A549 (cell line): ENCODE measurements at regions not wholly inside any gene's neighbourhood (a gene's known extent, or its start where the extent isn't known, plus 50 kb on each side); places are given as distances from the start of the nearest gene placed in this dataset.

Source experiments
- ATAC-seq, 2 experiments: fragments of 200-7000 bp in 1 of 2; fragments of >200 bp in 1 of 2; cut with Nextera tagmentation in 1 of 2; cut with Tn5 transposase in 1 of 2; 3 replicates each; pipeline versions ENCODE4 v1.8.0 to v1.9.1; 2018 to 2020; ENCODE audit warnings: mild to moderate bottlenecking in 1 of 2, moderate library complexity in 1 of 2
- CTCF ChIA-PET: fragments of 300-600 bp; sonication (Branson Sonifier 250); formaldehyde crosslinking; extraction: SDS; loops from one replicate; lab custom pipeline; 2021; ENCODE audit warnings: antibody characterized with exemption, inconsistent platforms; lab: Yijun Ruan, JAX
- POLR2A ChIA-PET: fragments of 350-600 bp; formaldehyde crosslinking; extraction: SDS; loops from one replicate; lab custom pipeline; 2021; ENCODE audit warnings: antibody characterized with exemption, inconsistent platforms; lab: Yijun Ruan, JAX
- DNase-seq, 2 experiments: peaks; one replicate each; pipeline versions ENCODE4 v3.0.0 to v3.0.0-alpha.2; 2011 to 2016; ENCODE audit warnings: low read depth in 1 of 2, low spot score in 1 of 2
- FAIRE-seq: peaks from 2 replicates; lab custom pipeline; 2011; peaks lifted over from hg19 to GRCh38; lab: Jason Lieb, UNC
- H3K27ac ChIP-seq, 2 experiments: fragments of >200 bp; sonication (Bioruptor Twin); formaldehyde crosslinking; 3 replicates each; pipeline ENCODE4 v1.5.1; 2016 to 2017
- H3K4me1 ChIP-seq: fragments of >200 bp; sonication (Bioruptor Twin); formaldehyde crosslinking; 3 replicates; pipeline ENCODE4 v1.6.1; 2016
- H3K4me2 ChIP-seq: fragments of >200 bp; sonication (Bioruptor Twin); formaldehyde crosslinking; 3 replicates; pipeline ENCODE4 v1.6.1; 2016
- H3K4me3 ChIP-seq: fragments of >200 bp; sonication (Bioruptor Twin); formaldehyde crosslinking; 3 replicates; pipeline ENCODE4 v1.5.1; 2016
- H3K9me3 ChIP-seq: fragments of >200 bp; sonication (Bioruptor Twin); formaldehyde crosslinking; 3 replicates; pipeline ENCODE4 v1.6.1; 2016
- ATOH8 ChIP-seq: fragments of 250-450 bp; sonication (Bioruptor Pico); IDR thresholded peaks from 2 replicates; pipeline ENCODE4 v1.5.0; 2020; ENCODE audit warnings: low read depth, mild to moderate bottlenecking, moderate library complexity
- CHD2 ChIP-seq: fragments of 150-350 bp; IDR thresholded peaks from 2 replicates; pipeline ENCODE4 v1.6.1; 2014; ENCODE audit warnings: low read length; ENCODE audit not compliant: partially characterized antibody
- CHD4 ChIP-seq: fragments of 200-600 bp; sonication (generic); IDR thresholded peaks from 2 replicates; pipeline ENCODE4 v1.6.1; 2016; ENCODE audit warnings: antibody characterized with exemption, mild to moderate bottlenecking, borderline replicate concordance
- EHMT2 ChIP-seq: fragments of 200-600 bp; sonication (generic); IDR thresholded peaks from 2 replicates; pipeline ENCODE4 v1.6.1; 2016; ENCODE audit warnings: antibody characterized with exemption, low read depth, mild to moderate bottlenecking, moderate library complexity
- HEYL ChIP-seq: fragments of 250-450 bp; sonication (Bioruptor Pico); IDR thresholded peaks from 2 replicates; pipeline ENCODE4 v1.8.0; 2021; ENCODE audit warnings: mild to moderate bottlenecking, moderate library complexity
- HMGXB4 ChIP-seq: fragments of 250-450 bp; sonication (Bioruptor Pico); IDR thresholded peaks from 2 replicates; pipeline ENCODE4 v1.5.0; 2021; ENCODE audit warnings: mild to moderate bottlenecking, moderate library complexity, borderline replicate concordance
- HOXA7 ChIP-seq: fragments of 250-450 bp; sonication (Bioruptor Pico); IDR thresholded peaks from 2 replicates; pipeline ENCODE4 v1.5.0; 2020; ENCODE audit warnings: mild to moderate bottlenecking, moderate library complexity
- HOXB13 ChIP-seq: fragments of 250-450 bp; sonication (Bioruptor Pico); IDR thresholded peaks from 2 replicates; pipeline ENCODE4 v1.5.0; 2020; ENCODE audit warnings: low read depth, mild to moderate bottlenecking, moderate library complexity
- JUN ChIP-seq, 2 experiments: fragments of >200 bp; sonication (Bioruptor Twin); formaldehyde crosslinking; IDR thresholded peaks; 2 replicates in 1 of 2; 3 replicates in 1 of 2; pipeline ENCODE4 v1.6.1; 2016 to 2017
- KDM5A ChIP-seq: fragments of 200-600 bp; sonication (generic); IDR thresholded peaks from 2 replicates; pipeline ENCODE4 v1.6.1; 2016; ENCODE audit warnings: antibody characterized with exemption, mild to moderate bottlenecking
- PHF8 ChIP-seq: fragments of 200-600 bp; sonication (generic); IDR thresholded peaks from 2 replicates; pipeline ENCODE4 v1.6.1; 2016; ENCODE audit warnings: low read depth, mild to moderate bottlenecking, antibody characterized with exemption, moderate library complexity, borderline replicate concordance
- RCOR1 ChIP-seq: fragments of 150-350 bp; IDR thresholded peaks from 2 replicates; pipeline ENCODE4 v1.6.1; 2014; ENCODE audit warnings: antibody characterized with exemption, low read length, low read depth
- RNF2 ChIP-seq: fragments of 200-600 bp; sonication (generic); IDR thresholded peaks from 2 replicates; pipeline ENCODE4 v1.6.1; 2016; ENCODE audit warnings: low read depth, mild to moderate bottlenecking, antibody characterized with exemption, moderate library complexity, borderline replicate concordance
- SREBF2 ChIP-seq: fragments of 450-650 bp; IDR thresholded peaks from 2 replicates; pipeline ENCODE4 v1.6.1; 2014; ENCODE audit warnings: mild to moderate bottlenecking, moderate library complexity
- TFCP2L1 ChIP-seq: fragments of 250-450 bp; sonication (Bioruptor Pico); IDR thresholded peaks from 2 replicates; pipeline ENCODE4 v1.5.0; 2021; ENCODE audit warnings: mild to moderate bottlenecking
- ZFP36 ChIP-seq: fragments of 450-650 bp; IDR thresholded peaks from 2 replicates; pipeline ENCODE4 v1.6.1; 2014; ENCODE audit warnings: borderline replicate concordance; ENCODE audit not compliant: partially characterized antibody
- ZNF302 ChIP-seq: fragments of 250-450 bp; sonication (Bioruptor Pico); IDR thresholded peaks from 2 replicates; pipeline ENCODE4 v1.9.0; 2021; ENCODE audit warnings: inconsistent platforms, mild to moderate bottlenecking, moderate library complexity
- WGBS: methylation state at CpG from one replicate; pipeline ENCODE4 v1.1.6; 2017; ENCODE audit errors: missing lambda C conversion rate; 5-methylcytosine and 5-hydroxymethylcytosine counted together
- TF ChIP-seq, protein P1 (sequence below): fragments of >200 bp; sonication (Bioruptor Twin); formaldehyde crosslinking; IDR thresholded peaks from 3 replicates; pipeline ENCODE4 v1.6.1; 2016
- TF ChIP-seq, protein P2 (sequence below): IDR thresholded peaks from 2 replicates; pipeline ENCODE4 v1.6.1; 2012; ENCODE audit warnings: low read depth, borderline replicate concordance

GRCh38 chr9:86515221-86515620, 161.0 kb upstream of the TUT7 start:
- FAIRE-seq = no peak
- POLR2A ChIA-PET = no interaction called here
- TF ChIP-seq, protein P1, sequence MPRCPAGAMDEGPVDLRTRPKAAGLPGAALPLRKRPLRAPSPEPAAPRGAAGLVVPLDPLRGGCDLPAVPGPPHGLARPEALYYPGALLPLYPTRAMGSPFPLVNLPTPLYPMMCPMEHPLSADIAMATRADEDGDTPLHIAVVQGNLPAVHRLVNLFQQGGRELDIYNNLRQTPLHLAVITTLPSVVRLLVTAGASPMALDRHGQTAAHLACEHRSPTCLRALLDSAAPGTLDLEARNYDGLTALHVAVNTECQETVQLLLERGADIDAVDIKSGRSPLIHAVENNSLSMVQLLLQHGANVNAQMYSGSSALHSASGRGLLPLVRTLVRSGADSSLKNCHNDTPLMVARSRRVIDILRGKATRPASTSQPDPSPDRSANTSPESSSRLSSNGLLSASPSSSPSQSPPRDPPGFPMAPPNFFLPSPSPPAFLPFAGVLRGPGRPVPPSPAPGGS = no peak
- TF ChIP-seq HOXB13 (CRISPR knock-in tag) (no peak), PHF8 (no peak), HMGXB4 (CRISPR knock-in tag) (no peak), CHD2 (no peak), CHD4 (no peak), ZNF302 (CRISPR knock-in tag) (no peak), HEYL (CRISPR knock-in tag) (no peak), SREBF2 (no peak)
- H3K27ac ChIP-seq = no peak overlapping the region
- CTCF ChIA-PET = no interaction called here
- no peak for ATAC-seq
- no peaks in the 10 kb centered on the region for H3K9me3 ChIP-seq
- no peak overlapping the region for H3K4me2 ChIP-seq
- 2% methylated on average over 4 of the region's 4 CpGs for WGBS
- H3K4me1 ChIP-seq = no peaks in the 10 kb centered on the region
- no peak overlapping the region for H3K4me3 ChIP-seq
- no peak for DNase-seq

- TF ChIP-seq ZNF302 (CRISPR knock-in tag) (no peak), HEYL (CRISPR knock-in tag) (no peak), JUN (IDR thresholded peaks at IDR 0.05) (no peak), RNF2 (no peak), KDM5A (no peak), ZFP36 (no peak), CHD2 (no peak), EHMT2 (no peak), RCOR1 (no peak), HOXA7 (CRISPR knock-in tag) (no peak), ATOH8 (CRISPR knock-in tag) (no peak), HOXB13 (CRISPR knock-in tag) (no peak), TFCP2L1 (CRISPR knock-in tag) (no peak)
- TF ChIP-seq, protein P2, sequence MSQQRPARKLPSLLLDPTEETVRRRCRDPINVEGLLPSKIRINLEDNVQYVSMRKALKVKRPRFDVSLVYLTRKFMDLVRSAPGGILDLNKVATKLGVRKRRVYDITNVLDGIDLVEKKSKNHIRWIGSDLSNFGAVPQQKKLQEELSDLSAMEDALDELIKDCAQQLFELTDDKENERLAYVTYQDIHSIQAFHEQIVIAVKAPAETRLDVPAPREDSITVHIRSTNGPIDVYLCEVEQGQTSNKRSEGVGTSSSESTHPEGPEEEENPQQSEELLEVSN = no peak
- TF ChIP-seq, all 56 proteins: peak for 0
- Histone ChIP-seq H3K9me3 (no peaks in the 10 kb centered on the region), H3K4me2 (no peak overlapping the region), H3K4me1 (no peaks in the 10 kb centered on the region), H3K4me3 (no peak overlapping the region), H3K27ac (no peak overlapping the region)
- CTCF ChIA-PET = interaction anchor here (1.6 kb wide), 1 partner anchor 27 kb away, joined by 4 read pairs; no protein-coding TSS in a partner anchor
- no peak for FAIRE-seq
- POLR2A ChIA-PET = no interaction called here
- 25% methylated on average over 2 of the region's 2 CpGs for WGBS
- DNase-seq = no peak
- ATAC-seq = no peak
Measured at GRCh38 chr9:86513429-86513828, 159.2 kb upstream of the TUT7 start.

- no peak for FAIRE-seq
- ATAC-seq = no peak
- POLR2A ChIA-PET = no interaction called here
- H3K4me1 ChIP-seq = no peaks in the 10 kb centered on the region
- TF ChIP-seq CHD2 = no peak
- DNase-seq = no peak
- H3K4me3 ChIP-seq = no peak overlapping the region
- H3K9me3 ChIP-seq = no peaks in the 10 kb centered on the region
- CTCF ChIA-PET = no interaction called here
- 22% methylated on average over 2 of the region's 2 CpGs for WGBS
- no peak overlapping the region for H3K27ac ChIP-seq
- no peak overlapping the region for H3K4me2 ChIP-seq
Measured at GRCh38 chr9:86512929-86513328, 158.7 kb upstream of the TUT7 start.
